ENCODE measurements at regions not wholly inside any gene's neighbourhood (a gene's known extent, or its start where the extent isn't known, plus 50 kb on each side); places are given as distances from the start of the nearest gene placed in this dataset.

GRCh38 chr5:145668714-145669113, 166.4 kb downstream of the PRELID2 start:
- TF ChIP-seq REST (IDR thresholded peaks at IDR 0.05; ENCODE audit: insufficient read depth in 1 of 2, low read depth in 2 of 2, low read length in 2 of 2) (no peak), POLR2AphosphoS5 (IDR thresholded peaks at IDR 0.05; ENCODE audit: low read depth, low read length) (no peak)
